B cell (primary cell): ENCODE measurements at regions not wholly inside any gene's neighbourhood (a gene's known extent, or its start where the extent isn't known, plus 50 kb on each side); places are given as distances from the start of the nearest gene placed in this dataset.

Source experiments
- ATAC-seq: fragments of 200-7000 bp; cut with Tn5 transposase; one replicate; pipeline ENCODE4 v1.10.0; 2021; ENCODE audit warnings: low read depth, mild to moderate bottlenecking, moderate number of reproducible peaks, moderate library complexity
- CTCF ChIA-PET: fragments of 350-600 bp; sonication (Branson Sonifier 250); formaldehyde crosslinking; loops from one replicate; lab custom pipeline; 2021; ENCODE audit warnings: antibody characterized with exemption, inconsistent platforms; lab: Charles Lee
- POLR2A ChIA-PET: fragments of 350-600 bp; sonication (Branson Sonifier 250); formaldehyde crosslinking; loops from one replicate; lab custom pipeline; 2021; ENCODE audit warnings: antibody characterized with exemption; lab: Charles Lee
- DNase-seq: peaks from one replicate; pipeline ENCODE4 v3.0.0; 2013
- H2AFZ ChIP-seq: 2 replicates; pipeline ENCODE4 v1.6.1; 2012; ENCODE audit warnings: mild to moderate bottlenecking, low read depth, low read length; ENCODE audit not compliant: insufficient read depth, poor library complexity, severe bottlenecking
- H3K27ac ChIP-seq, 2 donors: 1 replicate in 1 of 2; 2 replicates in 1 of 2; pipeline ENCODE4 v1.5.1; 2012 to 2013; ENCODE audit warnings: low read length in 2 of 2, mild to moderate bottlenecking in 2 of 2, moderate library complexity in 1 of 2
- H3K27me3 ChIP-seq, 4 experiments: fragments of 200-600 bp in 1 of 4; sonication (generic) in 1 of 4; replicated peaks in 1 of 4; 1 replicate in 2 of 4; 2 replicates in 2 of 4; pipeline versions ENCODE4 v1.6.1 to v1.7.0; 2013 to 2016; ENCODE audit warnings: low read length in 3 of 4, mild to moderate bottlenecking in 2 of 4, mixed read lengths in 1 of 4, moderate library complexity in 1 of 4; ENCODE audit not compliant: insufficient read depth in 4 of 4, control insufficient read depth in 3 of 4; ENCODE audit errors: control extremely low read depth in 1 of 4
- H3K36me3 ChIP-seq, 2 experiments: replicated peaks in 1 of 2; 1 replicate in 1 of 2; 2 replicates in 1 of 2; pipeline versions ENCODE4 v1.6.1 to v1.7.1; 2013; ENCODE audit warnings: low read length in 1 of 2; ENCODE audit not compliant: insufficient read depth in 2 of 2, control insufficient read depth in 1 of 2; ENCODE audit errors: control extremely low read depth in 1 of 2, extremely low read depth in 1 of 2
- H3K4me1 ChIP-seq, 2 donors: fragments of 200-600 bp in 1 of 2; sonication (generic) in 1 of 2; 1 replicate in 1 of 2; 2 replicates in 1 of 2; pipeline versions ENCODE4 v1.5.1 to v1.6.1; 2013 to 2017; ENCODE audit warnings: low read length in 2 of 2; ENCODE audit not compliant: control insufficient read depth in 2 of 2, insufficient read depth in 2 of 2
- H3K4me2 ChIP-seq: replicated peaks from 2 replicates; pipeline ENCODE3; 2012; ENCODE audit warnings: mild to moderate bottlenecking, low read depth, low read length; ENCODE audit not compliant: poor library complexity, severe bottlenecking
- H3K4me3 ChIP-seq, 5 experiments: fragments of 200-600 bp in 1 of 5; sonication (generic) in 1 of 5; 1 replicate in 3 of 5; 2 replicates in 2 of 5; pipeline versions ENCODE4 v1.5.1 to v1.7.0; 2011 to 2016; ENCODE audit warnings: low read length in 4 of 5, mild to moderate bottlenecking in 4 of 5, low read depth in 2 of 5, control low read depth in 1 of 5, moderate library complexity in 1 of 5; ENCODE audit not compliant: insufficient read depth in 1 of 5; ENCODE audit errors: control extremely low read depth in 1 of 5, extremely low read depth in 1 of 5
- H3K79me2 ChIP-seq: fragments of 200-600 bp; sonication (generic); one replicate; pipeline ENCODE4 v1.6.0; 2016; ENCODE audit warnings: low read length; ENCODE audit not compliant: control insufficient read depth, insufficient read depth
- H3K9ac ChIP-seq: fragments of 200-600 bp; sonication (generic); 2 replicates; pipeline ENCODE4 v1.6.1; 2017; ENCODE audit warnings: mild to moderate bottlenecking, low read length, moderate library complexity
- H3K9me3 ChIP-seq, 3 donors: one replicate each; pipeline versions ENCODE4 v1.6.1 to v1.7.1; 2013; ENCODE audit warnings: low read length in 2 of 3; ENCODE audit not compliant: control insufficient read depth in 2 of 3, insufficient read depth in 1 of 3; ENCODE audit errors: control extremely low read depth in 1 of 3
- H4K20me1 ChIP-seq: 2 replicates; pipeline ENCODE4 v1.6.0; 2012; ENCODE audit warnings: mild to moderate bottlenecking, low read length; ENCODE audit not compliant: insufficient read depth, control insufficient read depth, poor library complexity, severe bottlenecking
- H3K27ac Mint-ChIP-seq: one replicate; pipeline ENCODE4 v1.8.0; 2021; ENCODE audit warnings: mixed read lengths
- H3K27me3 Mint-ChIP-seq: one replicate; pipeline ENCODE4 v1.8.0; 2021; ENCODE audit warnings: mixed read lengths
- H3K4me1 Mint-ChIP-seq: one replicate; pipeline ENCODE4 v1.8.0; 2021; ENCODE audit warnings: mixed read lengths
- H3K4me3 Mint-ChIP-seq: one replicate; pipeline ENCODE4 v1.8.0; 2021; ENCODE audit warnings: mixed read lengths
- H3K9me3 Mint-ChIP-seq: one replicate; pipeline ENCODE4 v1.8.0; 2022; ENCODE audit warnings: mixed read lengths; ENCODE audit not compliant: insufficient read depth
- EZH2 ChIP-seq: IDR thresholded peaks from 2 replicates; pipeline ENCODE4 v1.6.1; 2012; ENCODE audit warnings: borderline replicate concordance, low read depth, mild to moderate bottlenecking, moderate library complexity, low read length; ENCODE audit not compliant: insufficient read depth, poor library complexity, severe bottlenecking
- WGBS: methylation state at CpG from one replicate; pipeline ENCODE4 v1.1.5; 2013; ENCODE audit warnings: missing lambda C conversion rate; ENCODE audit not compliant: insufficient coverage; 5-methylcytosine and 5-hydroxymethylcytosine counted together
- intact Hi-C: fragments of 100-400 bp; cut with micrococcal nuclease; formaldehyde crosslinking; loops from one replicate; pipeline ENCODE4 v1.10.0; 2022
- TF ChIP-seq, protein P1 (sequence below): fragments of 200-600 bp; IDR thresholded peaks from one replicate; pipeline ENCODE4 v1.8.0; 2022; ENCODE audit warnings: antibody characterized with exemption, mild to moderate bottlenecking

DNA sequence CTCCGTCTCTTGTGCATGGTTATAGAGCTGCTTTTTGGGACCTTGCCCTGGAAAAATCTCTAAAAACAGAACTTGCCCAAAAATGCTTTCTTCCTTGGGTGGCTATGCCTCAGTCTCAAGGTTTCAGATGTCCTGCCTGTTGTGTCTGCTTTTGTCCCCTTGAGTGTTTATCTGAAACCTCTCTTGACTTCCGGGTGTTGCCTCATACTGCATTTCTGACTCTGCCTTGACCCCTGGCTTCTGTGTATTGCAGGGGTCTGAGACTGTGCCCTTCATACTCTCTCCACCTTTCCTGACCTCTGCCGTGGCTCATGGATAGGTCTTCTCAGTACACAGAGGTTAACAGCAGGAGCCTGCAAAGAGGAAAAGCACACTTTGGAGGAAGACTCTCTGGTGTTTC, 124.8 kb upstream of the NTF3 start:
- peaks cover 3% of the 10 kb centered on the region for H3K9me3 Mint-ChIP-seq
- no peak overlapping the region for H3K27ac ChIP-seq
- no peak overlapping the region for H3K4me2 ChIP-seq
- no peak overlapping the region for H3K4me3 Mint-ChIP-seq
- ChIA-PET POLR2A (no interaction called here), CTCF (no interaction called here)
- no peak overlapping the region for H3K4me3 ChIP-seq
- no peaks in the 10 kb centered on the region for H3K4me1 ChIP-seq
- peaks cover 0 to 3% (median under 1%) of the 10 kb centered on the region in 4 experiments for H3K27me3 ChIP-seq
- no peaks in the 10 kb centered on the region for H3K79me2 ChIP-seq
- DNase-seq, result no peak
- H3K36me3 ChIP-seq, result no peaks in the 10 kb centered on the region
- no peak overlapping the region for H3K9ac ChIP-seq
- intact Hi-C loops, result no loop called here
- no peaks in the 10 kb centered on the region for H3K4me1 Mint-ChIP-seq
- H3K27me3 Mint-ChIP-seq, result peaks cover 14% of the 10 kb centered on the region
- TF ChIP-seq, protein P1, sequence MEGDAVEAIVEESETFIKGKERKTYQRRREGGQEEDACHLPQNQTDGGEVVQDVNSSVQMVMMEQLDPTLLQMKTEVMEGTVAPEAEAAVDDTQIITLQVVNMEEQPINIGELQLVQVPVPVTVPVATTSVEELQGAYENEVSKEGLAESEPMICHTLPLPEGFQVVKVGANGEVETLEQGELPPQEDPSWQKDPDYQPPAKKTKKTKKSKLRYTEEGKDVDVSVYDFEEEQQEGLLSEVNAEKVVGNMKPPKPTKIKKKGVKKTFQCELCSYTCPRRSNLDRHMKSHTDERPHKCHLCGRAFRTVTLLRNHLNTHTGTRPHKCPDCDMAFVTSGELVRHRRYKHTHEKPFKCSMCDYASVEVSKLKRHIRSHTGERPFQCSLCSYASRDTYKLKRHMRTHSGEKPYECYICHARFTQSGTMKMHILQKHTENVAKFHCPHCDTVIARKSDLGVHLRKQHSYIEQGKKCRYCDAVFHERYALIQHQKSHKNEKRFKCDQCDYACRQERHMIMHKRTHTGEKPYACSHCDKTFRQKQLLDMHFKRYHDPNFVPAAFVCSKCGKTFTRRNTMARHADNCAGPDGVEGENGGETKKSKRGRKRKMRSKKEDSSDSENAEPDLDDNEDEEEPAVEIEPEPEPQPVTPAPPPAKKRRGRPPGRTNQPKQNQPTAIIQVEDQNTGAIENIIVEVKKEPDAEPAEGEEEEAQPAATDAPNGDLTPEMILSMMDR, result no peak
- TF ChIP-seq EZH2, result no peak
- H3K27ac Mint-ChIP-seq, result no peak overlapping the region
- H3K9me3 ChIP-seq, result no peaks in the 10 kb centered on the region
- no peaks in the 10 kb centered on the region for H4K20me1 ChIP-seq
- no peak overlapping the region for H2AFZ ChIP-seq
- no peak for ATAC-seq
- WGBS, result 91% methylated on average over 1 of the region's 3 CpGs

DNA sequence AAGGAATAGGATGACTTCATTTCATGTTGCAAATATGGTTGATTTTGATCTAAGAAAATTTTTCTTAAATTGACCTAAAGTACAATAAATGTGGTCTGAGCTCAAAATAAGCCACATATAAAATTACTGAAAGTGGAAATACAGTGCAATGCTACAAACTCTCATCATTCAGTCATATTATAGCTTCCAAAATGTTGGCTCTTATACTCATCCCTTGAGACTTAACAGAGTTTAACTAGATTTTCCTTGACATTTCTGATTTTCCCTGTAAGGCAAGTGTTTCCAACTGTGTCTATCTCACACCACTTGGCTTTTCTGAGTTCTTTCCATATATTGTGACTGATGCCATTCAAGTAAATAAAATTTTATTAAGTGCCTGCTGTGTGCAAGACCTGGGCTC, 123.7 kb upstream of the NTF3 start:
- Histone ChIP-seq H3K79me2 (no peaks in the 10 kb centered on the region), H3K4me1 (no peaks in the 10 kb centered on the region), H2AFZ (no peak overlapping the region), H3K27ac (no peak overlapping the region), H3K9ac (no peak overlapping the region), H3K36me3 (no peaks in the 10 kb centered on the region), H3K27me3 (peaks cover 0 to 3% (median 0%) of the 10 kb centered on the region in 4 experiments), H3K4me3 (no peak overlapping the region), H3K9me3 (no peaks in the 10 kb centered on the region), H4K20me1 (no peaks in the 10 kb centered on the region), H3K4me2 (no peak overlapping the region)
- H3K4me3 Mint-ChIP-seq, result no peak overlapping the region
- peaks cover 3% of the 10 kb centered on the region for H3K9me3 Mint-ChIP-seq
- H3K27ac Mint-ChIP-seq, result no peak overlapping the region
- H3K27me3 Mint-ChIP-seq, result peaks cover 13% of the 10 kb centered on the region
- ATAC-seq (no peak), DNase-seq (no peak)
- TF ChIP-seq EZH2, result no peak
- H3K4me1 Mint-ChIP-seq, result no peaks in the 10 kb centered on the region
- ChIA-PET POLR2A (no interaction called here), CTCF (no interaction called here)
- intact Hi-C loops, result no loop called here
